IMR-90 (cell line): ENCODE measurements at regions not wholly inside any gene's neighbourhood (a gene's known extent, or its start where the extent isn't known, plus 50 kb on each side); places are given as distances from the start of the nearest gene placed in this dataset.

Experiments used
- CEBPB ChIP-seq: IDR thresholded peaks from 2 replicates; pipeline ENCODE4 v1.6.1; 2012; ENCODE audit warnings: low read depth, low read length, improper control_type of control experiment
- CTCF ChIP-seq: conservative IDR thresholded peaks from 2 replicates; pipeline ENCODE4 v1.5.1; 2012; ENCODE audit warnings: mild to moderate bottlenecking, low read depth, low read length, improper control_type of control experiment
- ELK1 ChIP-seq: fragments of 150-350 bp; IDR thresholded peaks from 2 replicates; pipeline ENCODE4 v1.6.1; 2016; ENCODE audit warnings: low read depth, mild to moderate bottlenecking, low read length, moderate library complexity, borderline replicate concordance
- FOS ChIP-seq: fragments of 150-350 bp; IDR thresholded peaks from 2 replicates; pipeline ENCODE4 v1.6.1; 2016; ENCODE audit warnings: low read depth, low read length
- POLR2A ChIP-seq: IDR thresholded peaks from 2 replicates; pipeline ENCODE4 v1.6.1; 2012; ENCODE audit warnings: mild to moderate bottlenecking, low read depth, low read length
- RAD21 ChIP-seq: IDR thresholded peaks from 2 replicates; pipeline ENCODE4 v1.6.1; 2012; ENCODE audit warnings: low read length, improper control_type of control experiment
- RCOR1 ChIP-seq: IDR thresholded peaks from 2 replicates; pipeline ENCODE4 v1.6.1; 2012; ENCODE audit warnings: mild to moderate bottlenecking, low read length, improper control_type of control experiment; ENCODE audit not compliant: insufficient replicate concordance
- RFX5 ChIP-seq: IDR thresholded peaks from 2 replicates; pipeline ENCODE4 v1.8.0; 2012; ENCODE audit warnings: low read depth, mild to moderate bottlenecking, low read length, moderate library complexity
- USF2 ChIP-seq: fragments of 150-350 bp; IDR thresholded peaks from 2 replicates; pipeline ENCODE4 v1.6.1; 2017; ENCODE audit warnings: mild to moderate bottlenecking, antibody characterized with exemption, low read length, low read depth

- TF ChIP-seq CTCF (no peak), POLR2A (no peak), RFX5 (no peak), FOS (no peak), RAD21 (no peak), RCOR1 (no peak), USF2 (no peak), ELK1 (no peak), CEBPB (no peak)
Observed at GRCh38 chr2:122740594-122740948, 985.1 kb downstream of the TSN start.
